B cell (primary cell): ENCODE measurements at regions not wholly inside any gene's neighbourhood (a gene's known extent, or its start where the extent isn't known, plus 50 kb on each side); places are given as distances from the start of the nearest gene placed in this dataset.

ENCODE experiments used
- ATAC-seq: fragments of 200-7000 bp; cut with Tn5 transposase; one replicate; pipeline ENCODE4 v1.10.0; 2021; ENCODE audit warnings: low read depth, mild to moderate bottlenecking, moderate number of reproducible peaks, moderate library complexity
- CTCF ChIA-PET: fragments of 350-600 bp; sonication (Branson Sonifier 250); formaldehyde crosslinking; loops from one replicate; lab custom pipeline; 2021; ENCODE audit warnings: antibody characterized with exemption, inconsistent platforms; lab: Charles Lee
- POLR2A ChIA-PET: fragments of 350-600 bp; sonication (Branson Sonifier 250); formaldehyde crosslinking; loops from one replicate; lab custom pipeline; 2021; ENCODE audit warnings: antibody characterized with exemption; lab: Charles Lee
- DNase-seq: peaks from one replicate; pipeline ENCODE4 v3.0.0; 2013
- H2AFZ ChIP-seq: 2 replicates; pipeline ENCODE4 v1.6.1; 2012; ENCODE audit warnings: mild to moderate bottlenecking, low read depth, low read length; ENCODE audit not compliant: insufficient read depth, poor library complexity, severe bottlenecking
- H3K27ac ChIP-seq, 2 donors: 1 replicate in 1 of 2; 2 replicates in 1 of 2; pipeline ENCODE4 v1.5.1; 2012 to 2013; ENCODE audit warnings: low read length in 2 of 2, mild to moderate bottlenecking in 2 of 2, moderate library complexity in 1 of 2
- H3K27me3 ChIP-seq, 4 experiments: fragments of 200-600 bp in 1 of 4; sonication (generic) in 1 of 4; replicated peaks in 1 of 4; 1 replicate in 2 of 4; 2 replicates in 2 of 4; pipeline versions ENCODE4 v1.6.1 to v1.7.0; 2013 to 2016; ENCODE audit warnings: low read length in 3 of 4, mild to moderate bottlenecking in 2 of 4, mixed read lengths in 1 of 4, moderate library complexity in 1 of 4; ENCODE audit not compliant: insufficient read depth in 4 of 4, control insufficient read depth in 3 of 4; ENCODE audit errors: control extremely low read depth in 1 of 4
- H3K36me3 ChIP-seq, 2 experiments: replicated peaks in 1 of 2; 1 replicate in 1 of 2; 2 replicates in 1 of 2; pipeline versions ENCODE4 v1.6.1 to v1.7.1; 2013; ENCODE audit warnings: low read length in 1 of 2; ENCODE audit not compliant: insufficient read depth in 2 of 2, control insufficient read depth in 1 of 2; ENCODE audit errors: control extremely low read depth in 1 of 2, extremely low read depth in 1 of 2
- H3K4me1 ChIP-seq, 2 donors: fragments of 200-600 bp in 1 of 2; sonication (generic) in 1 of 2; 1 replicate in 1 of 2; 2 replicates in 1 of 2; pipeline versions ENCODE4 v1.5.1 to v1.6.1; 2013 to 2017; ENCODE audit warnings: low read length in 2 of 2; ENCODE audit not compliant: control insufficient read depth in 2 of 2, insufficient read depth in 2 of 2
- H3K4me2 ChIP-seq: replicated peaks from 2 replicates; pipeline ENCODE3; 2012; ENCODE audit warnings: mild to moderate bottlenecking, low read depth, low read length; ENCODE audit not compliant: poor library complexity, severe bottlenecking
- H3K4me3 ChIP-seq, 5 experiments: fragments of 200-600 bp in 1 of 5; sonication (generic) in 1 of 5; 1 replicate in 3 of 5; 2 replicates in 2 of 5; pipeline versions ENCODE4 v1.5.1 to v1.7.0; 2011 to 2016; ENCODE audit warnings: low read length in 4 of 5, mild to moderate bottlenecking in 4 of 5, low read depth in 2 of 5, control low read depth in 1 of 5, moderate library complexity in 1 of 5; ENCODE audit not compliant: insufficient read depth in 1 of 5; ENCODE audit errors: control extremely low read depth in 1 of 5, extremely low read depth in 1 of 5
- H3K79me2 ChIP-seq: fragments of 200-600 bp; sonication (generic); one replicate; pipeline ENCODE4 v1.6.0; 2016; ENCODE audit warnings: low read length; ENCODE audit not compliant: control insufficient read depth, insufficient read depth
- H3K9ac ChIP-seq: fragments of 200-600 bp; sonication (generic); 2 replicates; pipeline ENCODE4 v1.6.1; 2017; ENCODE audit warnings: mild to moderate bottlenecking, low read length, moderate library complexity
- H3K9me3 ChIP-seq, 3 donors: one replicate each; pipeline versions ENCODE4 v1.6.1 to v1.7.1; 2013; ENCODE audit warnings: low read length in 2 of 3; ENCODE audit not compliant: control insufficient read depth in 2 of 3, insufficient read depth in 1 of 3; ENCODE audit errors: control extremely low read depth in 1 of 3
- H4K20me1 ChIP-seq: 2 replicates; pipeline ENCODE4 v1.6.0; 2012; ENCODE audit warnings: mild to moderate bottlenecking, low read length; ENCODE audit not compliant: insufficient read depth, control insufficient read depth, poor library complexity, severe bottlenecking
- H3K27ac Mint-ChIP-seq: one replicate; pipeline ENCODE4 v1.8.0; 2021; ENCODE audit warnings: mixed read lengths
- H3K27me3 Mint-ChIP-seq: one replicate; pipeline ENCODE4 v1.8.0; 2021; ENCODE audit warnings: mixed read lengths
- H3K4me1 Mint-ChIP-seq: one replicate; pipeline ENCODE4 v1.8.0; 2021; ENCODE audit warnings: mixed read lengths
- H3K4me3 Mint-ChIP-seq: one replicate; pipeline ENCODE4 v1.8.0; 2021; ENCODE audit warnings: mixed read lengths
- H3K9me3 Mint-ChIP-seq: one replicate; pipeline ENCODE4 v1.8.0; 2022; ENCODE audit warnings: mixed read lengths; ENCODE audit not compliant: insufficient read depth
- CTCF ChIP-seq: fragments of 200-600 bp; IDR thresholded peaks from one replicate; pipeline ENCODE4 v1.8.0; 2022; ENCODE audit warnings: antibody characterized with exemption, mild to moderate bottlenecking
- EZH2 ChIP-seq: IDR thresholded peaks from 2 replicates; pipeline ENCODE4 v1.6.1; 2012; ENCODE audit warnings: borderline replicate concordance, low read depth, mild to moderate bottlenecking, moderate library complexity, low read length; ENCODE audit not compliant: insufficient read depth, poor library complexity, severe bottlenecking
- WGBS: methylation state at CpG from one replicate; pipeline ENCODE4 v1.1.5; 2013; ENCODE audit warnings: missing lambda C conversion rate; ENCODE audit not compliant: insufficient coverage; 5-methylcytosine and 5-hydroxymethylcytosine counted together
- intact Hi-C: fragments of 100-400 bp; cut with micrococcal nuclease; formaldehyde crosslinking; loops from one replicate; pipeline ENCODE4 v1.10.0; 2022

GRCh38 chr4:188839704-188840103 is 700.5 kb downstream of the TRIML1 start:
- no peak overlapping the region for H3K4me3 ChIP-seq
- H3K27ac ChIP-seq: no peak overlapping the region
- H3K9ac ChIP-seq: no peak overlapping the region
- peaks cover 5% of the 10 kb centered on the region for H3K9me3 Mint-ChIP-seq
- H3K4me1 ChIP-seq: no peaks in the 10 kb centered on the region
- H3K9me3 ChIP-seq: no peaks in the 10 kb centered on the region
- no peaks in the 10 kb centered on the region for H3K36me3 ChIP-seq
- no peaks in the 10 kb centered on the region for H3K79me2 ChIP-seq
- H3K27me3 ChIP-seq: no peaks in the 10 kb centered on the region
- POLR2A ChIA-PET: no interaction called here
- CTCF ChIA-PET: no interaction called here
- no peak for TF ChIP-seq CTCF
- TF ChIP-seq EZH2: no peak
- no peaks in the 10 kb centered on the region for H3K4me1 Mint-ChIP-seq
- DNase-seq: no peak
- WGBS: no CpG with 5 or more reads among the region's 1 CpG
- ATAC-seq: no peak
- H3K4me2 ChIP-seq: no peak overlapping the region
- H3K4me3 Mint-ChIP-seq: no peak overlapping the region
- H4K20me1 ChIP-seq: no peaks in the 10 kb centered on the region
- no peak overlapping the region for H2AFZ ChIP-seq
- H3K27me3 Mint-ChIP-seq: no peaks in the 10 kb centered on the region
- intact Hi-C loops: no loop called here
- H3K27ac Mint-ChIP-seq: no peak overlapping the region

GRCh38 chr4:188841523-188841922 is 702.3 kb downstream of the TRIML1 start:
- Histone ChIP-seq H3K4me3 (no peak overlapping the region), H3K4me2 (no peak overlapping the region), H3K4me1 (no peaks in the 10 kb centered on the region), H4K20me1 (no peaks in the 10 kb centered on the region), H3K9me3 (no peaks in the 10 kb centered on the region), H3K27ac (no peak overlapping the region), H3K27me3 (no peaks in the 10 kb centered on the region), H3K36me3 (no peaks in the 10 kb centered on the region), H2AFZ (no peak overlapping the region), H3K9ac (no peak overlapping the region), H3K79me2 (no peaks in the 10 kb centered on the region)
- CTCF ChIA-PET: no interaction called here
- Mint-ChIP-seq H3K27me3 (no peaks in the 10 kb centered on the region), H3K4me3 (no peak overlapping the region), H3K9me3 (peaks cover 5% of the 10 kb centered on the region), H3K27ac (no peak overlapping the region), H3K4me1 (no peaks in the 10 kb centered on the region)
- TF ChIP-seq EZH2 (no peak), CTCF (no peak)
- POLR2A ChIA-PET: no interaction called here
- DNase-seq: no peak
- WGBS: 93% methylated on average over 8 of the region's 11 CpGs
- intact Hi-C loops: no loop called here
- ATAC-seq: no peak
